GM12874 (cell line): ENCODE measurements at regions not wholly inside any gene's neighbourhood (a gene's known extent, or its start where the extent isn't known, plus 50 kb on each side); places are given as distances from the start of the nearest gene placed in this dataset.

Experiments used
- TF ChIP-seq, protein P1 (sequence below): IDR thresholded peaks from 2 replicates; pipeline ENCODE4 v1.5.1; 2011; ENCODE audit warnings: low read depth, mild to moderate bottlenecking, control low read depth, low read length, moderate library complexity; ENCODE audit not compliant: insufficient read depth

GRCh38 chr20:24789877-24790276 lies 159.2 kb upstream of the CST7 start:
- TF ChIP-seq, protein P1, sequence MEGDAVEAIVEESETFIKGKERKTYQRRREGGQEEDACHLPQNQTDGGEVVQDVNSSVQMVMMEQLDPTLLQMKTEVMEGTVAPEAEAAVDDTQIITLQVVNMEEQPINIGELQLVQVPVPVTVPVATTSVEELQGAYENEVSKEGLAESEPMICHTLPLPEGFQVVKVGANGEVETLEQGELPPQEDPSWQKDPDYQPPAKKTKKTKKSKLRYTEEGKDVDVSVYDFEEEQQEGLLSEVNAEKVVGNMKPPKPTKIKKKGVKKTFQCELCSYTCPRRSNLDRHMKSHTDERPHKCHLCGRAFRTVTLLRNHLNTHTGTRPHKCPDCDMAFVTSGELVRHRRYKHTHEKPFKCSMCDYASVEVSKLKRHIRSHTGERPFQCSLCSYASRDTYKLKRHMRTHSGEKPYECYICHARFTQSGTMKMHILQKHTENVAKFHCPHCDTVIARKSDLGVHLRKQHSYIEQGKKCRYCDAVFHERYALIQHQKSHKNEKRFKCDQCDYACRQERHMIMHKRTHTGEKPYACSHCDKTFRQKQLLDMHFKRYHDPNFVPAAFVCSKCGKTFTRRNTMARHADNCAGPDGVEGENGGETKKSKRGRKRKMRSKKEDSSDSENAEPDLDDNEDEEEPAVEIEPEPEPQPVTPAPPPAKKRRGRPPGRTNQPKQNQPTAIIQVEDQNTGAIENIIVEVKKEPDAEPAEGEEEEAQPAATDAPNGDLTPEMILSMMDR = no peak

DNA sequence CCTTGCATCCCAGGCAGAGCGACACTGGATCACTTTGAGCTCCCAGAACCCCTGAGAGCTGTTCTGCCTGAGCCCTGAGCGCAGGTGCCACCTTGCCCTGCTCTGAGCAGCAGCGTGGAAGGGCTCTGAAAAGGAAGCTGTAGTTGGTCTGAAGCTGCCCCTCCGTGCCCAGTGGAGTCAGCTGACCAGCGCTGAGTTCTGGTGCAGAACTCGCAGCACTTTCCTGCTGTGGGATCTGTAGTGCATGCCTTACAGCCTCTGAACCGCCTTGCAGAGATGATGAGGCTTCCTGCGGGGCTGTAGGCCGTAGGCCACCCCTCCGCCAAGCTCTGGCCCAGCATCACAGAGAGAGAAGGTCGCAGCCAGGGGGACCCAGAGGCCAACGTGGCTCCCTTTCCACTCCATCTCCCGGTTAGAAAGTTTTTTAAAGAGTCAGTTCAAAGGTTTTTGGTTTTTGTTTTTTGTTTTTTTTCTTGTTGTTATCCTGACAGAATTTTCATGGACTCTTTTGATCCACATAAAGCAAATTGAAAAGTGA lies 158.3 kb upstream of the CST7 start:
- TF ChIP-seq, protein P1 = no peak

- TF ChIP-seq, protein P1 = no peak
Observed at GRCh38 chr20:24791953-24792352, 157.1 kb upstream of the CST7 start.

DNA sequence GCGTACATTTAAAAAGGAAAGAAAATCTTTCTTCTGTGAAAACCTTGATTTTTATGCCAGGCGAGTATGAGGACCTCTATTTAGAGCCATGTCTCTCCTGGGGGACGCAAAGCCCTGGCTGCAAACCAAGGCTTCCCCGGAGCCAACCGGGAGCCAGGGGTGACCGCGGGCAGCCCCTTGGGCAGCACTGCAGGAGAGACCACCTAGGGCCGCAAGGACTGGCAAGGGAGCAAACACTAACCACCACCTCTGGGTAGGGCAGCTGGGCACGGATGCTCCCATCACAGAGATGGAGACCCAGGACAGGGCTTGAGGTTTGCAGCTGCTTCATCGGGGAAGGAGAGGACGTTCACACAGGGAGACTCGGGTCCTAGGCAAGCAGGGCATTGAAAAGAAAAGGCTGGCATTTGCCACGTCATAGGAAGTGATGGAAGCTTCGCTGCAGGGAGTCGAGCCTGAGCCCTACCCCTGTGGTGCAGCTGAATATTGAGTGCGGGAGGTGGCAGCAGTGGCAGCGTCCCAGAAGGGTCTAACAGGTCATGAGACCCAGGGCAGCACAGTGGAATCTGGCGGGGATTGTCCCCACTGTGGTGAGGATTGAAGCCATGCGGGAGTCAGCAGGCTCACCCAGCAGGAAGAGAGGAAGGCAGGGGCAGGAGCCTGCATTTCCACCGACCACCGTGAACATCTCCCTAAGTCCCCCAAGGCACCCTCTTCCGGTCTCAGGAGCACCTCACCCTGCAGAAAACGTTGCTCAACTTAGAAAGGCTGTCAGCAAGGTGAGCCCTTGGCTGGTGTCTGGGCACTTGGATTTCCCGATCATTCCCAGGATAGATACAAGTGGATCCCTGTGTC lies 156.2 kb upstream of the CST7 start:
- TF ChIP-seq, protein P1 = no peak

GRCh38 chr20:24795436-24795835 lies 153.6 kb upstream of the CST7 start:
- TF ChIP-seq, protein P1 = no peak

- TF ChIP-seq, protein P1 = no peak
Observed at GRCh38 chr20:24796236-24796635, 152.8 kb upstream of the CST7 start.

DNA sequence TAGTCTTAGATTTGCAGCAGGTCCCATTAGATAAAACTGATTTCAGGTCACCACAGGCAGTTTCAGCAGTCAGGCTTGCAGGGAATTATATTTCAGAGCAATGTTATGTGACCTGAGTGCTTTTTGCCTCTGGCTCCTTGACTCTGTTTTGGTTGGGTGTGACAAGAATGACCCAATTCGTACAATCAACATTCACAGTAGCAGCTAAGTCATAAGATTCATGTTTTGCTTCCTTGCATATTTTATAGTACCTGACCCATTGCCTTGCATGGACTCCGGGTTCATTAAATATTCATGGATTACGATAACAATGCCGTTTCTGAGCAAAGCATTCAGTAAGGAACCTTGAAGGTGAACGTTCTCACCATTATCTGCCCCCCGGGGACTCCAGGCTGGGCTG lies 152.0 kb upstream of the CST7 start:
- TF ChIP-seq, protein P1 = no peak
